DOHH2 (cell line): ENCODE measurements at regions not wholly inside any gene's neighbourhood (a gene's known extent, or its start where the extent isn't known, plus 50 kb on each side); places are given as distances from the start of the nearest gene placed in this dataset.

ENCODE experiments used
- EZH2phosphoT487 ChIP-seq: fragments of 200-600 bp; sonication (generic); IDR thresholded peaks from 2 replicates; pipeline ENCODE4 v1.6.1; 2017; ENCODE audit warnings: borderline replicate concordance, mild to moderate bottlenecking, antibody characterized with exemption, low read length, moderate library complexity, mixed read lengths
- TF ChIP-seq, protein P1 (sequence below): fragments of 200-600 bp; sonication (generic); IDR thresholded peaks from one replicate; pipeline ENCODE4 v1.5.1; 2014; ENCODE audit warnings: antibody characterized with exemption, mild to moderate bottlenecking, low read depth, low read length; ENCODE audit not compliant: poor library complexity, severe bottlenecking

- TF ChIP-seq, protein P1, sequence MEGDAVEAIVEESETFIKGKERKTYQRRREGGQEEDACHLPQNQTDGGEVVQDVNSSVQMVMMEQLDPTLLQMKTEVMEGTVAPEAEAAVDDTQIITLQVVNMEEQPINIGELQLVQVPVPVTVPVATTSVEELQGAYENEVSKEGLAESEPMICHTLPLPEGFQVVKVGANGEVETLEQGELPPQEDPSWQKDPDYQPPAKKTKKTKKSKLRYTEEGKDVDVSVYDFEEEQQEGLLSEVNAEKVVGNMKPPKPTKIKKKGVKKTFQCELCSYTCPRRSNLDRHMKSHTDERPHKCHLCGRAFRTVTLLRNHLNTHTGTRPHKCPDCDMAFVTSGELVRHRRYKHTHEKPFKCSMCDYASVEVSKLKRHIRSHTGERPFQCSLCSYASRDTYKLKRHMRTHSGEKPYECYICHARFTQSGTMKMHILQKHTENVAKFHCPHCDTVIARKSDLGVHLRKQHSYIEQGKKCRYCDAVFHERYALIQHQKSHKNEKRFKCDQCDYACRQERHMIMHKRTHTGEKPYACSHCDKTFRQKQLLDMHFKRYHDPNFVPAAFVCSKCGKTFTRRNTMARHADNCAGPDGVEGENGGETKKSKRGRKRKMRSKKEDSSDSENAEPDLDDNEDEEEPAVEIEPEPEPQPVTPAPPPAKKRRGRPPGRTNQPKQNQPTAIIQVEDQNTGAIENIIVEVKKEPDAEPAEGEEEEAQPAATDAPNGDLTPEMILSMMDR: no peak
- TF ChIP-seq EZH2phosphoT487: no peak
Measured at GRCh38 chr17:37831492-37831891, 86.6 kb upstream of the HNF1B start.
